DOHH2 (cell line): ENCODE measurements at regions not wholly inside any gene's neighbourhood (a gene's known extent, or its start where the extent isn't known, plus 50 kb on each side); places are given as distances from the start of the nearest gene placed in this dataset.
"Not testable (repeated sequence)": the region's sequence is repeated elsewhere in the genome, so short reads cannot be mapped to it uniquely, and the experiment has no call there.

Experiments used
- H3F3A ChIP-seq: fragments of 200-600 bp; sonication (generic), shearing (Covaris generic); 2 replicates; pipeline ENCODE4 v1.6.0; 2016; ENCODE audit warnings: antibody characterized with exemption, mild to moderate bottlenecking; ENCODE audit not compliant: control insufficient read depth, insufficient read depth
- H3K27ac ChIP-seq: fragments of 200-600 bp; sonication (generic); 2 replicates; pipeline ENCODE4 v1.5.1; 2014; ENCODE audit warnings: low read depth, mild to moderate bottlenecking, low read length, moderate library complexity
- H3K27me3 ChIP-seq: fragments of 200-600 bp; sonication (generic); 2 replicates; pipeline ENCODE4 v1.6.1; 2014; ENCODE audit warnings: mild to moderate bottlenecking, low read length, mixed read lengths; ENCODE audit not compliant: control insufficient read depth
- H3K36me3 ChIP-seq: fragments of 200-600 bp; sonication (generic); 2 replicates; pipeline ENCODE4 v1.6.1; 2014; ENCODE audit warnings: mild to moderate bottlenecking, low read length, moderate library complexity, mixed read lengths; ENCODE audit not compliant: control insufficient read depth
- H3K4me1 ChIP-seq: fragments of 200-600 bp; sonication (generic); 2 replicates; pipeline ENCODE4 v1.6.1; 2014; ENCODE audit warnings: mild to moderate bottlenecking, low read length, mixed read lengths; ENCODE audit not compliant: control insufficient read depth
- H3K4me2 ChIP-seq: fragments of 200-600 bp; sonication (generic); 2 replicates; pipeline ENCODE4 v1.6.0; 2014; ENCODE audit warnings: mild to moderate bottlenecking, low read length, moderate library complexity
- H3K4me3 ChIP-seq: fragments of 200-600 bp; sonication (generic); 2 replicates; pipeline ENCODE4 v1.5.1; 2014; ENCODE audit warnings: mild to moderate bottlenecking, low read length, mixed read lengths
- H3K79me2 ChIP-seq: fragments of 200-600 bp; sonication (generic); 2 replicates; pipeline ENCODE4 v1.6.1; 2014; ENCODE audit warnings: mild to moderate bottlenecking, low read length, mixed read lengths; ENCODE audit not compliant: control insufficient read depth
- H3K9me2 ChIP-seq: fragments of 200-600 bp; sonication (generic); replicated peaks from 2 replicates; pipeline ENCODE4 v1.6.1; 2014; ENCODE audit warnings: mild to moderate bottlenecking, low read length, mixed read lengths; ENCODE audit not compliant: control insufficient read depth
- H3K9me3 ChIP-seq: fragments of 200-600 bp; sonication (generic); 2 replicates; pipeline ENCODE4 v1.6.1; 2014; ENCODE audit warnings: antibody characterized with exemption, low read length, mixed read lengths; ENCODE audit not compliant: control insufficient read depth, insufficient read depth
- H4K20me1 ChIP-seq: fragments of 200-600 bp; sonication (generic); 2 replicates; pipeline ENCODE4 v1.6.0; 2014; ENCODE audit warnings: low read depth, mild to moderate bottlenecking, antibody characterized with exemption, low read length, moderate library complexity; ENCODE audit not compliant: control insufficient read depth, insufficient read depth
- EZH2phosphoT487 ChIP-seq: fragments of 200-600 bp; sonication (generic); IDR thresholded peaks from 2 replicates; pipeline ENCODE4 v1.6.1; 2017; ENCODE audit warnings: borderline replicate concordance, mild to moderate bottlenecking, antibody characterized with exemption, low read length, moderate library complexity, mixed read lengths
- TF ChIP-seq, protein P1 (sequence below): fragments of 200-600 bp; sonication (generic); IDR thresholded peaks from one replicate; pipeline ENCODE4 v1.5.1; 2014; ENCODE audit warnings: antibody characterized with exemption, mild to moderate bottlenecking, low read depth, low read length; ENCODE audit not compliant: poor library complexity, severe bottlenecking

GRCh38 chr20:22732751-22733150 lies 148.4 kb upstream of the FOXA2 start:
- Histone ChIP-seq H3K27me3 (no peaks in the 10 kb centered on the region), H3K9me3 (no peaks in the 10 kb centered on the region), H3F3A (no peaks in the 10 kb centered on the region), H3K4me2 (no peak overlapping the region), H3K27ac (no peak overlapping the region), H3K79me2 (no peaks in the 10 kb centered on the region), H3K4me3 (no peak overlapping the region), H4K20me1 (no peaks in the 10 kb centered on the region), H3K4me1 (no peaks in the 10 kb centered on the region), H3K36me3 (no peaks in the 10 kb centered on the region), H3K9me2 (no peaks in the 10 kb centered on the region)
- TF ChIP-seq, protein P1, sequence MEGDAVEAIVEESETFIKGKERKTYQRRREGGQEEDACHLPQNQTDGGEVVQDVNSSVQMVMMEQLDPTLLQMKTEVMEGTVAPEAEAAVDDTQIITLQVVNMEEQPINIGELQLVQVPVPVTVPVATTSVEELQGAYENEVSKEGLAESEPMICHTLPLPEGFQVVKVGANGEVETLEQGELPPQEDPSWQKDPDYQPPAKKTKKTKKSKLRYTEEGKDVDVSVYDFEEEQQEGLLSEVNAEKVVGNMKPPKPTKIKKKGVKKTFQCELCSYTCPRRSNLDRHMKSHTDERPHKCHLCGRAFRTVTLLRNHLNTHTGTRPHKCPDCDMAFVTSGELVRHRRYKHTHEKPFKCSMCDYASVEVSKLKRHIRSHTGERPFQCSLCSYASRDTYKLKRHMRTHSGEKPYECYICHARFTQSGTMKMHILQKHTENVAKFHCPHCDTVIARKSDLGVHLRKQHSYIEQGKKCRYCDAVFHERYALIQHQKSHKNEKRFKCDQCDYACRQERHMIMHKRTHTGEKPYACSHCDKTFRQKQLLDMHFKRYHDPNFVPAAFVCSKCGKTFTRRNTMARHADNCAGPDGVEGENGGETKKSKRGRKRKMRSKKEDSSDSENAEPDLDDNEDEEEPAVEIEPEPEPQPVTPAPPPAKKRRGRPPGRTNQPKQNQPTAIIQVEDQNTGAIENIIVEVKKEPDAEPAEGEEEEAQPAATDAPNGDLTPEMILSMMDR = no peak
- no peak for TF ChIP-seq EZH2phosphoT487

GRCh38 chr20:22734946-22735647 lies 150.7 kb upstream of the FOXA2 start:
- H3K9me2 ChIP-seq, H3K36me3 ChIP-seq, H3K4me2 ChIP-seq, H3F3A ChIP-seq, H3K4me1 ChIP-seq, H3K9me3 ChIP-seq, H4K20me1 ChIP-seq, H3K79me2 ChIP-seq, H3K4me3 ChIP-seq, H3K27me3 ChIP-seq, H3K27ac ChIP-seq: not testable (repeated sequence)
- TF ChIP-seq, protein P1 = peak; percentile 37

DNA sequence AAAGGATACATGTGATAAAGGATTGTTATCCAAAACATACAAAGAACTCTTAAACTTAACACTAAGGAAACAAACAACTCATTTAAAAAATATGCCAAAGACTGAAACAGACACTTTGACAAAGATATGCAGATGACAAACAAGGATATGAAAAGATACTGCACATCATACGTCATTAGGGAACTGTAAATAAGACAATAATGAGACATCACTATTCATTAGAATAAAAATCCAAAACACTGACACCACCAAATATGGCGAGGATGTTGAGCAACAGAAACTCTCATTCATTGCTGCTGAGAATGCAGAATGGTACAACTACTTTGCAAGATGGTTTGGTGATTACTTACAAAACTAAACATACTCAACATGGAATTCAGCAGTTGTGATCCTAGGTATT lies 156.5 kb upstream of the FOXA2 start:
- Histone ChIP-seq H3F3A (no peaks in the 10 kb centered on the region), H3K9me2 (no peaks in the 10 kb centered on the region), H3K4me2 (no peak overlapping the region), H3K27me3 (no peaks in the 10 kb centered on the region), H3K36me3 (no peaks in the 10 kb centered on the region), H3K27ac (no peak overlapping the region), H3K4me1 (no peaks in the 10 kb centered on the region), H3K9me3 (no peaks in the 10 kb centered on the region), H3K4me3 (no peak overlapping the region), H3K79me2 (no peaks in the 10 kb centered on the region), H4K20me1 (no peaks in the 10 kb centered on the region)
- TF ChIP-seq EZH2phosphoT487 = no peak
- TF ChIP-seq, protein P1 = no peak
